ENCODE measurements at regions not wholly inside any gene's neighbourhood (a gene's known extent, or its start where the extent isn't known, plus 50 kb on each side); places are given as distances from the start of the nearest gene placed in this dataset.
"Not testable (repeated sequence)": the region's sequence is repeated elsewhere in the genome, so short reads cannot be mapped to it uniquely, and the experiment has no call there.

GRCh38 chr13:44814161-44814560, 175.1 kb downstream of the NUFIP1 start:
- no peak for DNase-seq (ENCODE audit: low read depth)

GRCh38 chr13:44812818-44813217, 176.5 kb downstream of the NUFIP1 start:
- no peak for DNase-seq (ENCODE audit: low read depth)

- no peak for DNase-seq (ENCODE audit: low read depth)
Observed at GRCh38 chr13:44810061-44810840, 179.0 kb downstream of the NUFIP1 start.

GRCh38 chr13:44809190-44809589, 180.1 kb downstream of the NUFIP1 start:
- no peak for DNase-seq (ENCODE audit: low read depth)

- DNase-seq (ENCODE audit: low read depth), result no peak
Observed at GRCh38 chr13:44808185-44808584, 181.1 kb downstream of the NUFIP1 start.

- DNase-seq (ENCODE audit: low read depth), result no peak
Observed at GRCh38 chr13:44807449-44808034, 181.7 kb downstream of the NUFIP1 start.

GRCh38 chr13:44806826-44807225, 182.4 kb downstream of the NUFIP1 start:
- DNase-seq (ENCODE audit: low read depth), result no peak

GRCh38 chr13:44805585-44805984, 183.7 kb downstream of the NUFIP1 start:
- DNase-seq (ENCODE audit: low read depth), result no peak

GRCh38 chr13:44803390-44803789, 185.9 kb downstream of the NUFIP1 start:
- no peak for DNase-seq (ENCODE audit: low read depth)

- no peak for DNase-seq (ENCODE audit: low read depth)
Observed at GRCh38 chr13:44802491-44802890, 186.8 kb downstream of the NUFIP1 start.

- peak; percentile 80 for DNase-seq (ENCODE audit: low read depth)
Observed at GRCh38 chr13:44801990-44802389, 187.3 kb downstream of the NUFIP1 start.

- no peak for DNase-seq (ENCODE audit: low read depth)
Observed at GRCh38 chr13:44800626-44801025, 188.6 kb downstream of the NUFIP1 start.

GRCh38 chr13:44797685-44798084, 191.6 kb downstream of the NUFIP1 start:
- no peak for DNase-seq (ENCODE audit: low read depth)

GRCh38 chr13:44796597-44797490, 192.4 kb downstream of the NUFIP1 start:
- no peak for DNase-seq (ENCODE audit: low read depth)

- DNase-seq (ENCODE audit: low read depth), result not testable (repeated sequence)
Observed at GRCh38 chr13:44796039-44796438, 193.2 kb downstream of the NUFIP1 start.

GRCh38 chr13:44795176-44795575, 194.1 kb downstream of the NUFIP1 start:
- DNase-seq (ENCODE audit: low read depth), result no peak

- no peak for DNase-seq (ENCODE audit: low read depth)
Observed at GRCh38 chr13:44792096-44792495, 197.2 kb downstream of the NUFIP1 start.

GRCh38 chr13:44790289-44790688, 199.0 kb downstream of the NUFIP1 start:
- DNase-seq (ENCODE audit: low read depth), result no peak

GRCh38 chr13:44787617-44788016, 201.7 kb downstream of the NUFIP1 start:
- no peak for DNase-seq (ENCODE audit: low read depth)

GRCh38 chr13:44786756-44787155, 202.5 kb downstream of the NUFIP1 start:
- no peak for DNase-seq (ENCODE audit: low read depth)

- DNase-seq (ENCODE audit: low read depth), result no peak
Observed at GRCh38 chr13:44785401-44785800, 203.9 kb downstream of the NUFIP1 start.

- DNase-seq (ENCODE audit: low read depth), result no peak
Observed at GRCh38 chr13:44784708-44785080, 204.6 kb downstream of the NUFIP1 start.
